ENCODE measurements at regions not wholly inside any gene's neighbourhood (a gene's known extent, or its start where the extent isn't known, plus 50 kb on each side); places are given as distances from the start of the nearest gene placed in this dataset.
"Not testable (repeated sequence)": the region's sequence is repeated elsewhere in the genome, so short reads cannot be mapped to it uniquely, and the experiment has no call there.

DNA sequence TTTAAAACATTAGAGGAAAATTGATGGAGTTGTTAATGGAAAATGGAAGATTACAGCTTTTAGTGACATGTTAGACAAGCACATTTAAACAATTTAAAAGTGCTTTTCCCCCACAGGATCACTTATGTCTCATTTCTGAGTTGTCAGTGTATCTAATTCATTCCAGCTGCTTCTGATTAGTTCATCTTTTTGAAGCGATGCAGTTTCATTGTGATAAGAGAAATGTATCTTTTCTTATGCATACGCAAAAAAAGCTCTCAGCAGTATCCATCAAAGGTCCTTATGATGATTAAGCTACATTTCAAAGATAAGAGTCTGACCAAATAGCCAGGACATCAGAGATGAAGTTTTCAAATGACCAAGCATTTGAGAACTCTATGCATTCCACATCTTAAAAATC is 572.6 kb upstream of the SYNCRIP start:
- DNase-seq, result no peak

DNA sequence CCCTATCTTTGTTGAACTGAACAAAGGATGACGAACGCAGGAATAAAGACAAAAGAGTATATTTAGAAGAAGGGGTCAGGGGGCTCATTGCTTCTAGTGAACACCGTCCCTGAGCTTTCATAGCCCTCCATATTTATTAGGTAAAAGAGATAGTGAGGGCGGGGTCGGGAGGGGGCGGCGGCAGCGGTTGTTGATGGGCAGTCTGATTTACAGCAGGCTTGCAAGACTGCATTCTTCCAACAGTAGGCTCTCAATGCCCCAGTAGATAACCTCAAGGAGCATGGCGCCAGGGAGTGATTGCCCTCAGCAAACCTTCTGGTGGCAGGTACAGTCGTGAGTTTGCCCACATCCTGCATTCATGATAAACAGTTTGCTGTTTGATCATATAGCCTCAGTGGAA is 563.3 kb upstream of the SYNCRIP start:
- DNase-seq, result no peak

DNA sequence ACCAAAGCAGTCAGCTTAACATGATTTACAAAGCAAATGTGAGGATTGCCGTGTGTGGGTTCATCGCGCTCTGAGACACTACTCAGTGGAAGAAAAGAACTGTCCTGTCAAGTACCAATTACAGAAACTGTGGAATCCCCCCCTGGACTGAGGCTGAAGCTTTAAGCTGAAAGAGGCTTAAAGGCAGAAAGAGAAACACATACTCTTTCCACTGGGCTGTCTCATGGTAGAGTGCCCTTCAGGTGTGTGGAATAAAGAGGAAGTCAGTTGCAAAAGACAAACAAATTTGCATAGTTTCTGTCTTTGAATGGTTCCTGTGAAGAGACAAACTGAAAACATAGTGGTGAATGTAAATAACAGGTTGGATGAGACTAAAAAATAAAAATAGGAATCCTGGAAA is 560.4 kb upstream of the SYNCRIP start:
- DNase-seq, result no peak

- DNase-seq, result no peak
Observed at GRCh38 chr6:86193821-86194220, 551.1 kb upstream of the SYNCRIP start.

DNA sequence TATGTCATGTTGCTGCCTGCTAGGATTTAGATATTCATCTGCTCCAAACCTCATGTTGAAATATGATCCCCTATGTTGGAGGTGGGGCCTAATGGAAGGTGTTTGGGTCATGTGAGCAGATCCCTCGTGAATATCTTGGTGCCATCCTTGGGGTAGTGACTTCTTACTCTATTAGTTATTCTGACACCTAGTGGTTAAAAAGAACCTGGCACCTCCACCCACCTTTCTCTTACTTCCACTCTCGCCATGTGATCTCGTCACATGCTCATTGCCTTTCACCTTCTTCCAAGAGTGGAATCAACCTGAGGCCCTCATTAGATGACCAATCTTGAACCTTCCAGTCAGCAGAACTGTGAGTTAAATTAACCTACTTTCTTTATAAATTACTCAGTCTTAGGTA is 549.4 kb upstream of the SYNCRIP start:
- peak; percentile 49 for DNase-seq

- DNase-seq, result peak; percentile 12
Observed at GRCh38 chr6:86175149-86175548, 532.5 kb upstream of the SYNCRIP start.

- DNase-seq, result no peak
Observed at GRCh38 chr6:86154852-86155251, 512.2 kb upstream of the SYNCRIP start.

DNA sequence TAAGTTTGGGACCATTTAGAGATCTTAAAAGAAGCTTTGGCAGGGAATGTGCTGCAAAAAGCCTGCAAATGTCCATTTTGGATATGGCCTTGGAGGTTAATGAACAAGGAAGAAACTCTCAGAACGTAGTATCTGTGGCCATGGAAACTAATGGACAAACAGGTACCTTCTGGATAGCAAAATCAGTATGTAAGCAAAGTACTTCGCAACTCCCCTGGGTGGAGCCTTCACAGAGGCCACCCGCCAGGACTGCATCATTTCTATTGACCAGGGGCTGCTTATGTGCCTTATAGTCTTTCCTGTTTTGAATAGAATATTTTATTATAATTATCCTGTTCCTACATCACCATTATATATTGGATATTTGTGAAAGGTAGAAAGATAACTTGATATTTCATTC is 510.8 kb upstream of the SYNCRIP start:
- no peak for DNase-seq

DNA sequence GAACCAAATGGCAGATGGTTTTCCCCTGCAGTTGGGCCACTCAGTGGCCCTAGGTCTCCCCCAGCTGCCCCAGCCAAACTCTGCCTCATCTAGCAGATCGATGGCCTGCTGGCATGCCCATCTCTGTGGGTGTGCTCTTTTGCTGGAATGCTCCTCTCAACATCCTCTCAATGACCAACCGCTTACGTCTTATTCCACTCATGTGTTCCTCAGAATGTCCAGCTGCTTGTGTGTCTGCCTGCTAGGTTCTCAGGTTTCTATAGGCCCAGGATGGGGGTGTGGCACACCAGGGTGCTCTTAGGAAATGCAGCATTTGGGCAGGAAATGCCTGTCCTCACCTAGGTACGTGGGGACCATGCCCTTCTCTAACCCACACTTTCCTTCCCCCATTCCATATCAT is 509.9 kb upstream of the SYNCRIP start:
- no peak for DNase-seq

GRCh38 chr6:86148586-86148985 is 505.9 kb upstream of the SYNCRIP start:
- no peak for DNase-seq

- no peak for DNase-seq
Observed at GRCh38 chr6:86147859-86148258, 505.2 kb upstream of the SYNCRIP start.

- no peak for DNase-seq
Observed at GRCh38 chr6:86147311-86147710, 504.6 kb upstream of the SYNCRIP start.

GRCh38 chr6:86146751-86147150 is 504.1 kb upstream of the SYNCRIP start:
- DNase-seq, result not testable (repeated sequence)

- DNase-seq, result no peak
Observed at GRCh38 chr6:86142326-86142725, 499.6 kb upstream of the SYNCRIP start.

- no peak for DNase-seq
Observed at GRCh38 chr6:86128130-86128814, 485.6 kb upstream of the SYNCRIP start.

GRCh38 chr6:86122086-86122485 is 479.4 kb upstream of the SYNCRIP start:
- DNase-seq, result no peak

- no peak for DNase-seq
Observed at GRCh38 chr6:86118271-86118670, 475.6 kb upstream of the SYNCRIP start.

GRCh38 chr6:86107985-86108384 is 465.3 kb upstream of the SYNCRIP start:
- DNase-seq, result no peak

GRCh38 chr6:86087954-86088353 is 445.3 kb upstream of the SYNCRIP start:
- no peak for DNase-seq

GRCh38 chr6:86079938-86080337 is 437.3 kb upstream of the SYNCRIP start:
- DNase-seq, result no peak

DNA sequence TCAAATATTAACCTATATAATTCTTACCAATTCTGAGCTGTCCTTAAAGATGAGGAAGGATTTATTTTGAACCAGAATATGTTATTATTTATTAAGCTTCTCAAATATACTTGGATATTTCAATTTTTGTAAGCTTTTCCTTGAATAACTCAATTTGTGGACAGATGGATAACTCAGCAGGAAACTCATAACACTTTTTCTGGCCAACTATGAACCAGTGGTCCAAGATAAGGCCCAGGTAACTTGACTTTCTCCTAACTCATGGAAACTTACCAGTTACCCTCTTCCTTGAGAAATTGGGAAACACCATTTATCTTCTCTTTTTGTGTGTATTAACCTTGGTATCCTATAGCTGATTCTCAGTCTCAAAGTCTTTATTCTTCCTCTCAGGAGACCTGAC is 427.5 kb upstream of the SYNCRIP start:
- DNase-seq, result no peak

- not testable (repeated sequence) for DNase-seq
Observed at GRCh38 chr6:86065002-86065401, 422.3 kb upstream of the SYNCRIP start.

DNA sequence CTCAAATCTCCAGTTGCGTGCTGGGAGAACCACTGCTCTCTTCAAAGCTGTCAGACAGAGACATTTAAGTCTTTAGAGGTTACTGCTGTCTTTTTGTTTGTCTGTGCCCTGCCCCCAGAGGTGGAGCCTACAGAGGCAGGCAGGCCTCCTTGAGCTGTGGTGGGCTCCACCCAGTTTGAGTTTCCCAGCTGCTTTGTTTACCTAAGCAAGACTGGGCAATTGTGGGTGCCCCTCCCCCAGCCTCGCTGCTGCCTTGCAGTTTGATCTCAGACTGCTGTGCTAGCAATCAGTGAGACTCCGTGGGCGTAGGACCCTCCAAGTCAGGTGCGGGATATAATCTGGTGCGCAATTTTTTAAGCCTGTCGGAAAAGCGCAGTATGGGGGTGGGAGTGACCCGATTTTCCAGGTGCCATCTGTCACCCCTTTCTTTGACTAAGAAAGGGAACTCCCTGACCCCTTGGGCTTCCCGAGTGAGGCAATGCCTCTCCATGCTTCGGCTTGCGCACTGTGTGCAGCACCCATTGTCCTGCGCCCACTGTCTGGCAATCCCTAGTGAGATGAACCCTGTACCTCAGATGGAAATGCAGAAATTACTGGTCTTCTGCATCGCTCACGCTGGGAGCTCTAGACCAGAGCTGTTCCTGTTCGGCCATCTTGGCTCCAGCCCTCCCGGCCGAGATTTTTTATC is 414.8 kb upstream of the SYNCRIP start:
- not testable (repeated sequence) for DNase-seq

- DNase-seq, result no peak
Observed at GRCh38 chr6:86045038-86045437, 402.4 kb upstream of the SYNCRIP start.

GRCh38 chr6:86042214-86042613 is 399.5 kb upstream of the SYNCRIP start:
- no peak for DNase-seq

Data from hematopoietic multipotent progenitor cell treated with erythropoietin and hydrocortisone succinate and interleukin-3 and kit ligand, for 4 days (in vitro differentiated cells).